ENCODE measurements at regions not wholly inside any gene's neighbourhood (a gene's known extent, or its start where the extent isn't known, plus 50 kb on each side); places are given as distances from the start of the nearest gene placed in this dataset.
"Not testable (repeated sequence)": the region's sequence is repeated elsewhere in the genome, so short reads cannot be mapped to it uniquely, and the experiment has no call there.

GRCh38 chr21:5057077-5057476 lies 5464.3 kb upstream of the TPTE start:
- H3K36me3 Mint-ChIP-seq; DNase-seq (ENCODE audit: low spot score in 2 of 2); H3K9me3 Mint-ChIP-seq; H3K27ac Mint-ChIP-seq: not testable (repeated sequence)
- ATAC-seq, result peak in 1 of 2 donors; percentile 20

GRCh38 chr21:5060364-5061083 lies 5460.9 kb upstream of the TPTE start:
- DNase-seq (ENCODE audit: low spot score in 2 of 2); H3K9me3 Mint-ChIP-seq; H3K27ac Mint-ChIP-seq; H3K36me3 Mint-ChIP-seq; ATAC-seq: not testable (repeated sequence)

GRCh38 chr21:5064581-5065142 lies 5456.7 kb upstream of the TPTE start:
- H3K27ac Mint-ChIP-seq; H3K36me3 Mint-ChIP-seq; DNase-seq (ENCODE audit: low spot score in 2 of 2); H3K9me3 Mint-ChIP-seq; ATAC-seq: not testable (repeated sequence)

- not testable (repeated sequence) for H3K36me3 Mint-ChIP-seq, H3K27ac Mint-ChIP-seq, H3K9me3 Mint-ChIP-seq
- peak; percentile 87 to 98 for ATAC-seq
- peak; percentile 43 to 75 for DNase-seq (ENCODE audit: low spot score in 2 of 2)
Measured at GRCh38 chr21:5065240-5066211, 5455.9 kb upstream of the TPTE start.

- not testable (repeated sequence) for DNase-seq (ENCODE audit: low spot score in 2 of 2); H3K27ac Mint-ChIP-seq; H3K9me3 Mint-ChIP-seq; ATAC-seq; H3K36me3 Mint-ChIP-seq
Measured at GRCh38 chr21:5066682-5067251, 5454.6 kb upstream of the TPTE start.

- H3K9me3 Mint-ChIP-seq; H3K36me3 Mint-ChIP-seq; DNase-seq (ENCODE audit: low spot score in 2 of 2); ATAC-seq; H3K27ac Mint-ChIP-seq: not testable (repeated sequence)
Measured at GRCh38 chr21:5067326-5068048, 5453.9 kb upstream of the TPTE start.

GRCh38 chr21:5068649-5069048 lies 5452.7 kb upstream of the TPTE start:
- H3K9me3 Mint-ChIP-seq; DNase-seq (ENCODE audit: low spot score in 2 of 2); H3K27ac Mint-ChIP-seq; ATAC-seq; H3K36me3 Mint-ChIP-seq: not testable (repeated sequence)

GRCh38 chr21:5071180-5071579 lies 5450.2 kb upstream of the TPTE start:
- H3K36me3 Mint-ChIP-seq; H3K9me3 Mint-ChIP-seq; H3K27ac Mint-ChIP-seq; ATAC-seq; DNase-seq (ENCODE audit: low spot score in 2 of 2): not testable (repeated sequence)

GRCh38 chr21:5076854-5077253 lies 5444.5 kb upstream of the TPTE start:
- ATAC-seq, result peak in 1 of 2 donors; percentile 68
- DNase-seq (ENCODE audit: low spot score in 2 of 2); H3K9me3 Mint-ChIP-seq; H3K27ac Mint-ChIP-seq; H3K36me3 Mint-ChIP-seq: not testable (repeated sequence)

- not testable (repeated sequence) for H3K9me3 Mint-ChIP-seq; H3K36me3 Mint-ChIP-seq; DNase-seq (ENCODE audit: low spot score in 2 of 2); ATAC-seq; H3K27ac Mint-ChIP-seq
Measured at GRCh38 chr21:5079361-5079760, 5442.0 kb upstream of the TPTE start.

- not testable (repeated sequence) for H3K9me3 Mint-ChIP-seq; H3K27ac Mint-ChIP-seq; ATAC-seq; DNase-seq (ENCODE audit: low spot score in 2 of 2); H3K36me3 Mint-ChIP-seq
Measured at GRCh38 chr21:5080015-5080414, 5441.4 kb upstream of the TPTE start.

GRCh38 chr21:5084246-5084645 lies 5437.1 kb upstream of the TPTE start:
- not testable (repeated sequence) for H3K9me3 Mint-ChIP-seq; DNase-seq (ENCODE audit: low spot score in 2 of 2); H3K27ac Mint-ChIP-seq; ATAC-seq; H3K36me3 Mint-ChIP-seq

GRCh38 chr21:5085456-5085855 lies 5435.9 kb upstream of the TPTE start:
- not testable (repeated sequence) for H3K36me3 Mint-ChIP-seq; H3K27ac Mint-ChIP-seq; ATAC-seq; H3K9me3 Mint-ChIP-seq; DNase-seq (ENCODE audit: low spot score in 2 of 2)

- not testable (repeated sequence) for DNase-seq (ENCODE audit: low spot score in 2 of 2); H3K36me3 Mint-ChIP-seq
Measured at GRCh38 chr21:5086416-5086815, 5435.0 kb upstream of the TPTE start.

GRCh38 chr21:5088820-5089219 lies 5432.6 kb upstream of the TPTE start:
- H3K9me3 Mint-ChIP-seq; DNase-seq (ENCODE audit: low spot score in 2 of 2); H3K27ac Mint-ChIP-seq; H3K36me3 Mint-ChIP-seq: not testable (repeated sequence)
- peak; percentile 22 to 83 for ATAC-seq

More at GRCh38 chr21:5086416-5086815, 5435.0 kb upstream of the TPTE start:
- H3K27ac Mint-ChIP-seq, ATAC-seq, H3K9me3 Mint-ChIP-seq: not testable (repeated sequence)

- ATAC-seq; H3K9me3 Mint-ChIP-seq; DNase-seq (ENCODE audit: low spot score in 2 of 2); H3K36me3 Mint-ChIP-seq; H3K27ac Mint-ChIP-seq: not testable (repeated sequence)
Measured at GRCh38 chr21:5089399-5090089, 5431.8 kb upstream of the TPTE start.

Data from activated naive CD4-positive, alpha-beta T cell treated with anti-CD3 and anti-CD28 coated beads, Interleukin-2, amount 50 U/mL, for 72 hours (primary cell).